ENCODE measurements at regions not wholly inside any gene's neighbourhood (a gene's known extent, or its start where the extent isn't known, plus 50 kb on each side); places are given as distances from the start of the nearest gene placed in this dataset.

DNA sequence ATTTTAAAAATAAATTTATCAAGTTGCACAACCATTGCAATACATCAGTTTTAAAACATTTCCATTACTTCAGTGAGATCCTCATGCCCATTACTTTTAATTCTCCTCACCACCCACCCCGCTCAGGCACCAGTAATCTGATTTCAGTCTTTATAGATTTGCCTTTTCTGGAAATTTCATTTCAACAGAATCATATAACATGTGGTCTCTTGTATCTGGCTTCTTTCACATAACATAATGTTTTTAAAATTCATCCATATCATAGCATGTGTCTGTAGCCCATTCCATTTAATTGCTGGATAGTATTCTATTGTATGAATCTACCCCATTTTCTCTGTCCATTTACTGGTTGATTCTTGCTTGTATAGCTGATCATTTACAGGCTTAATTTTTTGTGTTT is 110.3 kb upstream of the TMEM108 start:
- H3K9me3 ChIP-seq: no peaks in the 10 kb centered on the region
- no peaks in the 10 kb centered on the region for H3K4me1 ChIP-seq
- no peak overlapping the region for H3K27ac ChIP-seq
- TF ChIP-seq, protein P1, sequence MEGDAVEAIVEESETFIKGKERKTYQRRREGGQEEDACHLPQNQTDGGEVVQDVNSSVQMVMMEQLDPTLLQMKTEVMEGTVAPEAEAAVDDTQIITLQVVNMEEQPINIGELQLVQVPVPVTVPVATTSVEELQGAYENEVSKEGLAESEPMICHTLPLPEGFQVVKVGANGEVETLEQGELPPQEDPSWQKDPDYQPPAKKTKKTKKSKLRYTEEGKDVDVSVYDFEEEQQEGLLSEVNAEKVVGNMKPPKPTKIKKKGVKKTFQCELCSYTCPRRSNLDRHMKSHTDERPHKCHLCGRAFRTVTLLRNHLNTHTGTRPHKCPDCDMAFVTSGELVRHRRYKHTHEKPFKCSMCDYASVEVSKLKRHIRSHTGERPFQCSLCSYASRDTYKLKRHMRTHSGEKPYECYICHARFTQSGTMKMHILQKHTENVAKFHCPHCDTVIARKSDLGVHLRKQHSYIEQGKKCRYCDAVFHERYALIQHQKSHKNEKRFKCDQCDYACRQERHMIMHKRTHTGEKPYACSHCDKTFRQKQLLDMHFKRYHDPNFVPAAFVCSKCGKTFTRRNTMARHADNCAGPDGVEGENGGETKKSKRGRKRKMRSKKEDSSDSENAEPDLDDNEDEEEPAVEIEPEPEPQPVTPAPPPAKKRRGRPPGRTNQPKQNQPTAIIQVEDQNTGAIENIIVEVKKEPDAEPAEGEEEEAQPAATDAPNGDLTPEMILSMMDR (IDR thresholded peaks at IDR 0.05): no peak
- FAIRE-seq (no peak), ATAC-seq (no peak), DNase-seq (no peak)
- H3K4me3 ChIP-seq: no peak overlapping the region
- no peaks in the 10 kb centered on the region for H3K36me3 ChIP-seq
- intact Hi-C loops (cut with DNase I): no loop called here
- no peaks in the 10 kb centered on the region for H3K27me3 ChIP-seq
- 81 to 85% methylated on average over 1 of the region's 1 CpG for WGBS, 2 donors

DNA sequence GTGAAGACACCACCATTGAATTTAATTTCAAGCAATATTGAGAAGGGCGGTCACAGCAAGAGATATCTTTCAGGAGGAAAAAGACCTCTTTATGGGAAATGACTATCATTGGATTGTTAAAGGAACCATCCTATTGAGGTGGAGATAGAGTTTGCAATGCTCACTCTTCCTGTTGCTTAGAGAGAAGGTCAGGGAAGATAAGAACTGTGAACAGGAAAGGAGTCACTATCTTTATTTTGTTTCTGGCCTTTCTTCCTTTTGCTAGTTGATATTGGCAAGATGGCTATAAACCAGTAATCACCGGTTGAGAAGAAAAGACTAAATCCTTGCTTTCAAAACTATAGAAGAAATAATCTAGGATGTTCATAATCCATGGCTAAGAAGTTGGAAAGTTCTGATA is 112.1 kb upstream of the TMEM108 start:
- no peak for ATAC-seq
- no peak for FAIRE-seq
- no peak overlapping the region for H3K27ac ChIP-seq
- TF ChIP-seq, protein P1 (IDR thresholded peaks at IDR 0.05): no peak
- no peak overlapping the region for H3K4me3 ChIP-seq
- intact Hi-C loops (cut with DNase I): no loop called here
- no peaks in the 10 kb centered on the region for H3K9me3 ChIP-seq
- H3K27me3 ChIP-seq: no peaks in the 10 kb centered on the region
- 79 to 85% methylated on average over 1 to 2 of the region's 2 CpGs for WGBS, 2 donors
- H3K36me3 ChIP-seq: no peaks in the 10 kb centered on the region
- no peak for DNase-seq
- H3K4me1 ChIP-seq: no peaks in the 10 kb centered on the region

DNA sequence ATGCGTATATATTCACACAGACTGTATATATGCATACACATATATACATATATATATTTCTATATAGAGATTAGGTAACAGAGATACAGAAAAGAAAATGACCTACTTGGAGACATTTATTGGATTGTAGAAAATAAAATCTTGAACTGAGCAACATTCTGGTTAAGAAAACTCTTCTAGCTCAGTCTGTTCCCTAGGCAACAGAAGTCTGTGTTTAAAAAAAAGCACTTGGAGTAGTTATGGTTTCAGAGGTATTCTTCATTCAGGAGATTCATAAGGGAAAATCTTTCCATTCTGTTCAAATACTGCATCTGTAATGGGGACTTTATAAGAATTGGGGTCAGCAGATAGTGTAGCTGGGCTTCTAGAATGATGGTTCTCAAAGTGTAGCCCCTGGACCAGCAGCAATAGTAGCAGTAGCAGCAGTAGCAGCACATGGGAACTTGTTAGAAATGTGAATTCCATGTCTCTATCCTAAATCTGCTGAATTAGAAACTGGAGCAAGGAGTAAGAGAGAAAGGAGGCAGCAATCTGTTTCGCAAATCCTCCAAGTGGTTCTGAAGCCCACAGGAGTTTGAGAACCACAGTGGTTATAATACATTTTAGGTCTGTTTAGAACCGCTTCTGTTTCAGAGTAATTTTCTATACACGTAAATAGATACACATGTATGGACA is 112.8 kb upstream of the TMEM108 start:
- WGBS, 2 donors: 79 to 84% methylated on average over 4 of the region's 4 CpGs
- Histone ChIP-seq H3K27ac (no peak overlapping the region), H3K9me3 (no peaks in the 10 kb centered on the region), H3K4me3 (no peak overlapping the region), H3K36me3 (no peaks in the 10 kb centered on the region), H3K27me3 (no peaks in the 10 kb centered on the region), H3K4me1 (no peaks in the 10 kb centered on the region)
- intact Hi-C loops (cut with DNase I): no loop called here
- TF ChIP-seq, protein P1 (IDR thresholded peaks at IDR 0.05): no peak
- ATAC-seq (no peak), FAIRE-seq (no peak), DNase-seq (no peak)

DNA sequence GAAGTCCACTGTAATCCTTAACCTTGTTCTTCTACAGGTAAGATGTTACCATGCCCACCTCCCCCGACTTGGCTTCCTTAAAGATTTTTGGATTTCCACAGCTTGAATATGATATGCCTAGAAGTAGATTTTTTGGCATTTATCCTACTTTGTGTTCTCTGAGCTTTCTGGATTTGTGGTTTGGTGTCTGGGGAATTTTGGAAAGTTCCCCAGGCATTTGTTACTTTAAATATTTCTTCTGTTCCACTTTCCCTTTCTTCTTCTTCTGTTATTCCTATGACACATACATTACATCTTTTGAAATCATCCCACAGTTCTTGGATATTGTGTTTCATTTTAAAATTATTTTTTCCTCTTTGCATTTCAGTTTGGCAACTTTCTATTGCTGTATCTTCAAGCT is 122.1 kb upstream of the TMEM108 start:
- H3K27ac ChIP-seq: no peak overlapping the region
- intact Hi-C loops (cut with DNase I): no loop called here
- H3K27me3 ChIP-seq: no peaks in the 10 kb centered on the region
- DNase-seq (no peak), ATAC-seq (no peak), FAIRE-seq (no peak)
- H3K4me3 ChIP-seq: no peak overlapping the region
- TF ChIP-seq, protein P1 (IDR thresholded peaks at IDR 0.05): no peak
- WGBS, 2 donors: 47 to 83% methylated on average over 1 of the region's 1 CpG
- H3K4me1 ChIP-seq: no peaks in the 10 kb centered on the region
- no peaks in the 10 kb centered on the region for H3K36me3 ChIP-seq
- no peaks in the 10 kb centered on the region for H3K9me3 ChIP-seq

DNA sequence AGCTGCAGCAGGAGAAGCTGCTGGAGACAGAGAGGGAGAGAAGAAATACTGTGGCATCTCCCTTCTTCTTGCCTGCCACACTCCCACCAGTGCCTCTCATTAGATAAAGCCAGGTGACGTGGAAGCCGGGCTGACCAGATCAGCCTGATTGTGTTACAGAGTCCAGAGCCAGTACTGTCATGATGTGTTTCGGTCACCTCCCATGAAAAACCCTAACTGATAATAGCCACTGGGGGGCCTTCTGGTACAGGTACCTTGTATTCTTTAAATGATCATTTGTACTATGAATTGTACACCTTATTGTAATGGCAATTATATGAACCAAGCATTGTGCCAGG is 125.8 kb upstream of the TMEM108 start:
- H3K36me3 ChIP-seq: no peaks in the 10 kb centered on the region
- TF ChIP-seq, protein P1 (IDR thresholded peaks at IDR 0.05): no peak
- intact Hi-C loops (cut with DNase I): no loop called here
- H3K27me3 ChIP-seq: no peaks in the 10 kb centered on the region
- no peak overlapping the region for H3K4me3 ChIP-seq
- H3K4me1 ChIP-seq: no peaks in the 10 kb centered on the region
- no peak for FAIRE-seq
- no peaks in the 10 kb centered on the region for H3K9me3 ChIP-seq
- no peak overlapping the region for H3K27ac ChIP-seq
- no peak for ATAC-seq
- DNase-seq: no peak
- WGBS, 2 donors: 81 to 83% methylated on average over 3 of the region's 3 CpGs

All from pancreas (tissue), 10 donors.